Stomach (tissue), 8 donors: ENCODE measurements at regions not wholly inside any gene's neighbourhood (a gene's known extent, or its start where the extent isn't known, plus 50 kb on each side); places are given as distances from the start of the nearest gene placed in this dataset.
A peak's percentile ranks its signal among the peaks of the same experiment; 100 is the strongest.

Source experiments
- DNase-seq, 2 donors: peaks; one replicate each; pipeline versions ENCODE4 v3.0.0 to v3.0.0-alpha.2; 2013 to 2019
- H3K27ac ChIP-seq, 5 donors: fragments of 200-600 bp in 4 of 5; sonication (generic) in 4 of 5; one replicate each; pipeline ENCODE4 v1.5.1; 2013 to 2019; ENCODE audit warnings: mild to moderate bottlenecking in 1 of 5, moderate library complexity in 1 of 5
- H3K27me3 ChIP-seq, 3 donors: fragments of 200-600 bp; sonication (generic); one replicate each; pipeline ENCODE4 v1.5.1; 2017 to 2019; ENCODE audit warnings: mixed run types in 1 of 3
- H3K36me3 ChIP-seq, 4 donors: fragments of 200-600 bp; sonication (generic); 1 replicate in 3 of 4; 2 replicates in 1 of 4; pipeline ENCODE4 v1.5.1; 2016 to 2019
- H3K4me1 ChIP-seq, 4 donors: fragments of 200-600 bp; sonication (generic); one replicate each; pipeline ENCODE4 v1.5.1; 2016 to 2019
- H3K4me3 ChIP-seq, 4 donors: fragments of 200-600 bp; sonication (generic) in 3 of 4; one replicate each; pipeline ENCODE4 v1.5.1; 2016 to 2019; ENCODE audit warnings: mild to moderate bottlenecking in 1 of 4
- H3K9me3 ChIP-seq, 4 donors: fragments of 200-600 bp; sonication (generic); one replicate each; pipeline ENCODE4 v1.5.1; 2016 to 2019
- CTCF ChIP-seq, 7 experiments: fragments of 450-650 bp in 4 of 7; fragments of 200-600 bp in 3 of 7; sonication (generic) in 3 of 7; IDR thresholded peaks; one replicate each; pipeline ENCODE4 v1.5.1; 2016 to 2019; ENCODE audit warnings: antibody characterized with exemption in 7 of 7, control low read depth in 2 of 7, mild to moderate bottlenecking in 1 of 7
- EP300 ChIP-seq: sonication (generic); formaldehyde crosslinking; IDR thresholded peaks from one replicate; pipeline ENCODE4 v1.6.1; 2017; ENCODE audit warnings: antibody characterized with exemption
- POLR2A ChIP-seq, 4 donors: fragments of 450-650 bp; IDR thresholded peaks; one replicate each; pipeline ENCODE4 v1.6.1; 2016; ENCODE audit warnings: antibody characterized with exemption in 4 of 4, control low read depth in 2 of 4, mild to moderate bottlenecking in 1 of 4, moderate library complexity in 1 of 4
- POLR2AphosphoS5 ChIP-seq, 3 donors: sonication (generic); formaldehyde crosslinking; IDR thresholded peaks; one replicate each; pipeline ENCODE4 v1.6.1; 2016; ENCODE audit warnings: antibody characterized with exemption in 3 of 3
- WGBS, 5 donors: extraction: QIAGEN DNeasy Blood & Tissue Kit in 3 of 5; methylation state at CpG; one replicate each; pipeline versions ENCODE4 v1.1.5 to v1.1.7; 2013 to 2018; 5-methylcytosine and 5-hydroxymethylcytosine counted together
- intact Hi-C: fragments of 100-400 bp; cut with DNase I; formaldehyde crosslinking; loops from one replicate; pipeline ENCODE4 v1.15.1; 2023; ENCODE audit warnings: low total_unique reads
- donor health status: healthy with polysubstance abuse.
- donor health status: Bipolar disorder and iron deficiency.
- donor health status: healthy.

GRCh38 chr15:25051399-25052154, 96.8 kb downstream of the SNRPN start:
- Histone ChIP-seq H3K27ac (no peak overlapping the region), H3K36me3 (peaks cover 67 to 100% (median 95%) of the 10 kb centered on the region in 4 donors), H3K9me3 (peaks cover 84 to 100% (median 100%) of the 10 kb centered on the region in 4 donors), H3K4me3 (no peak overlapping the region), H3K27me3 (no peaks in the 10 kb centered on the region), H3K4me1 (no peaks in the 10 kb centered on the region)
- DNase-seq: no peak
- no peak for TF ChIP-seq POLR2A (IDR thresholded peaks at IDR 0.05)
- intact Hi-C loops: no loop called here
- WGBS, 5 donors: 83 to 90% (median 84%) methylated on average over 12 to 13 of the region's 13 CpGs

- H3K9me3 ChIP-seq: peaks cover 87 to 100% (median 100%) of the 10 kb centered on the region in 4 donors
- no peak overlapping the region for H3K4me3 ChIP-seq
- H3K36me3 ChIP-seq: peaks cover 75 to 100% (median 95%) of the 10 kb centered on the region in 4 donors
- intact Hi-C loops: no loop called here
- WGBS, 5 donors: 84 to 94% (median 92%) methylated on average over 10 to 14 of the region's 14 CpGs
- H3K27me3 ChIP-seq: no peaks in the 10 kb centered on the region
- H3K27ac ChIP-seq: no peak overlapping the region
- DNase-seq: peak in 1 of 2 donors; percentile 15
- TF ChIP-seq CTCF (IDR thresholded peaks at IDR 0.05) (no peak), EP300 (no peak), POLR2AphosphoS5 (IDR thresholded peaks at IDR 0.05) (no peak), POLR2A (IDR thresholded peaks at IDR 0.05) (no peak)
- H3K4me1 ChIP-seq: no peaks in the 10 kb centered on the region
Measured at GRCh38 chr15:25052191-25052999, 97.6 kb downstream of the SNRPN start.

- H3K36me3 ChIP-seq: peaks cover 84 to 100% (median 95%) of the 10 kb centered on the region in 4 donors
- DNase-seq: peak in 1 of 2 donors; percentile 11
- no peaks in the 10 kb centered on the region for H3K4me1 ChIP-seq
- WGBS, 5 donors: 87 to 94% (median 92%) methylated on average over 14 to 20 of the region's 20 CpGs
- H3K9me3 ChIP-seq: peaks cover 87 to 100% (median 100%) of the 10 kb centered on the region in 4 donors
- no peaks in the 10 kb centered on the region for H3K27me3 ChIP-seq
- no peak for TF ChIP-seq EP300
- no peak overlapping the region for H3K27ac ChIP-seq
- intact Hi-C loops: no loop called here
- no peak overlapping the region for H3K4me3 ChIP-seq
Measured at GRCh38 chr15:25053000-25053815, 98.4 kb downstream of the SNRPN start.

GRCh38 chr15:25054329-25054728, 99.5 kb downstream of the SNRPN start:
- DNase-seq: peak in 1 of 2 donors; percentile 19
- H3K9me3 ChIP-seq: peaks cover 96 to 100% (median 100%) of the 10 kb centered on the region in 4 donors
- H3K4me1 ChIP-seq: no peaks in the 10 kb centered on the region
- intact Hi-C loops: no loop called here
- H3K27ac ChIP-seq: no peak overlapping the region
- 88 to 98% (median 94%) methylated on average over 8 of the region's 8 CpGs for WGBS, 5 donors
- no peak overlapping the region for H3K4me3 ChIP-seq
- no peak for TF ChIP-seq CTCF (IDR thresholded peaks at IDR 0.05)
- TF ChIP-seq POLR2AphosphoS5 (IDR thresholded peaks at IDR 0.05): no peak
- TF ChIP-seq EP300: no peak
- TF ChIP-seq POLR2A (IDR thresholded peaks at IDR 0.05): no peak
- H3K36me3 ChIP-seq: peaks cover 90 to 100% (median 96%) of the 10 kb centered on the region in 4 donors
- H3K27me3 ChIP-seq: no peaks in the 10 kb centered on the region

GRCh38 chr15:25054943-25055342, 100.2 kb downstream of the SNRPN start:
- H3K9me3 ChIP-seq: peaks cover 100% of the 10 kb centered on the region in 4 donors
- WGBS, 5 donors: 84 to 93% (median 89%) methylated on average over 9 of the region's 9 CpGs
- TF ChIP-seq EP300: no peak
- no peak for TF ChIP-seq POLR2A (IDR thresholded peaks at IDR 0.05)
- TF ChIP-seq POLR2AphosphoS5 (IDR thresholded peaks at IDR 0.05): no peak
- TF ChIP-seq CTCF (IDR thresholded peaks at IDR 0.05): no peak
- peaks cover 95 to 100% (median 100%) of the 10 kb centered on the region in 4 donors for H3K36me3 ChIP-seq
- H3K4me3 ChIP-seq: no peak overlapping the region
- no peaks in the 10 kb centered on the region for H3K4me1 ChIP-seq
- intact Hi-C loops: no loop called here
- H3K27ac ChIP-seq: no peak overlapping the region
- no peaks in the 10 kb centered on the region for H3K27me3 ChIP-seq
- DNase-seq: no peak
